ENCODE measurements at regions not wholly inside any gene's neighbourhood (a gene's known extent, or its start where the extent isn't known, plus 50 kb on each side); places are given as distances from the start of the nearest gene placed in this dataset.

GRCh38 chr3:193805448-193805847 is 212.4 kb downstream of the OPA1 start:
- no peak for TF ChIP-seq CTCF (IDR thresholded peaks at IDR 0.05; ENCODE audit: poor library complexity, severe bottlenecking)
- no peak for TF ChIP-seq SMC3 (conservative IDR thresholded peaks at IDR 0.05; ENCODE audit: poor library complexity)
- no peak for TF ChIP-seq POLR2AphosphoS5 (IDR thresholded peaks at IDR 0.05)
- no peak for TF ChIP-seq RAD21 (conservative IDR thresholded peaks at IDR 0.05)
- TF ChIP-seq REST (IDR thresholded peaks at IDR 0.05; ENCODE audit: borderline replicate concordance), result no peak
- TF ChIP-seq MXI1 (conservative IDR thresholded peaks at IDR 0.05; ENCODE audit: poor library complexity, severe bottlenecking), result no peak
- no peak for TF ChIP-seq EP300 (conservative IDR thresholded peaks at IDR 0.05; ENCODE audit: poor library complexity, severe bottlenecking)
- no peak for TF ChIP-seq EZH2 (IDR thresholded peaks at IDR 0.05; ENCODE audit: borderline replicate concordance, insufficient read depth, low read length, poor library complexity, severe bottlenecking)
- no peak for TF ChIP-seq TAF1 (IDR thresholded peaks at IDR 0.05; ENCODE audit: low read depth)

Measured in neural cell (in vitro differentiated cells).